ENCODE measurements at regions not wholly inside any gene's neighbourhood (a gene's known extent, or its start where the extent isn't known, plus 50 kb on each side); places are given as distances from the start of the nearest gene placed in this dataset.

DNA sequence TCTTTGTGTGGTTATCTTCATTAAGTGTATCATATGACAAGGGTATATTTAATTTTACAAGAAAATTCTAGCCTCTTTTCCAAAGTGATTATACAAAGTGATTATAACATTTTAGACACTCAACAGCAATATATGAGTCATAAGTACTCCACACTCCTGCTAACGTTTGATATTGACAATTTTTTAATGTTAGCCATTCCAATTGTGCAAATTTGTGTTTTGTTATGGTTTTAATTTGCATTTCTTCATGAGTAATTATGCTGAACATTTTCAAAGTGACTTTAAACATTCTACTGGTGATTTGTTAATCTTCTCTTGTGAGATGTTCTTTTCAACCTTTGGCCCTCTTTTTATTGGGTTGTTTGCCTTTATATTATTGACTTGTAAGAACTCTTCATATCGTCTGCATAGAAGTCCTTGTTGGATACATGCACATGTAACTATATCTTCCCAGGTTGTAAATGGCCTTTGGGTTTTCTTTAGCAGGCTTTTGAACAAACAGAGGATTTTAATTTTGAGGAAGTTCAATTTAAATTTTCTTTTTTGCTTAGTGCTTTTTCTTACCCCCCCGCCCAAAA lies 771.6 kb upstream of the ZNF608 start:
- no peak overlapping the region for H3K4me3 Mint-ChIP-seq
- no peak for ATAC-seq
- Histone ChIP-seq H3K36me3 (ENCODE audit: control insufficient read depth, insufficient read depth, low read length) (no peaks in the 10 kb centered on the region), H3K4me1 (ENCODE audit: control insufficient read depth, insufficient read depth, low read length) (no peaks in the 10 kb centered on the region), H3K27me3 (ENCODE audit: control insufficient read depth, insufficient read depth, low read length) (no peaks in the 10 kb centered on the region), H3K27ac (ENCODE audit: low read length) (no peak overlapping the region), H3K4me3 (ENCODE audit: low read length) (no peak overlapping the region), H3K9me3 (ENCODE audit: control insufficient read depth, insufficient read depth, low read length) (no peaks in the 10 kb centered on the region)
- intact Hi-C loops (cut with micrococcal nuclease), result no loop called here
- H3K27ac Mint-ChIP-seq, result no peak overlapping the region
- no peaks in the 10 kb centered on the region for H3K36me3 Mint-ChIP-seq
- WGBS (ENCODE audit: insufficient coverage), result no CpG with 5 or more reads among the region's 3 CpGs
- no peaks in the 10 kb centered on the region for H3K9me3 Mint-ChIP-seq
- DNase-seq, result no peak
- no peaks in the 10 kb centered on the region for H3K4me1 Mint-ChIP-seq
- no peaks in the 10 kb centered on the region for H3K27me3 Mint-ChIP-seq (ENCODE audit: low read depth in 2 of 2)
- TF ChIP-seq, protein P1, sequence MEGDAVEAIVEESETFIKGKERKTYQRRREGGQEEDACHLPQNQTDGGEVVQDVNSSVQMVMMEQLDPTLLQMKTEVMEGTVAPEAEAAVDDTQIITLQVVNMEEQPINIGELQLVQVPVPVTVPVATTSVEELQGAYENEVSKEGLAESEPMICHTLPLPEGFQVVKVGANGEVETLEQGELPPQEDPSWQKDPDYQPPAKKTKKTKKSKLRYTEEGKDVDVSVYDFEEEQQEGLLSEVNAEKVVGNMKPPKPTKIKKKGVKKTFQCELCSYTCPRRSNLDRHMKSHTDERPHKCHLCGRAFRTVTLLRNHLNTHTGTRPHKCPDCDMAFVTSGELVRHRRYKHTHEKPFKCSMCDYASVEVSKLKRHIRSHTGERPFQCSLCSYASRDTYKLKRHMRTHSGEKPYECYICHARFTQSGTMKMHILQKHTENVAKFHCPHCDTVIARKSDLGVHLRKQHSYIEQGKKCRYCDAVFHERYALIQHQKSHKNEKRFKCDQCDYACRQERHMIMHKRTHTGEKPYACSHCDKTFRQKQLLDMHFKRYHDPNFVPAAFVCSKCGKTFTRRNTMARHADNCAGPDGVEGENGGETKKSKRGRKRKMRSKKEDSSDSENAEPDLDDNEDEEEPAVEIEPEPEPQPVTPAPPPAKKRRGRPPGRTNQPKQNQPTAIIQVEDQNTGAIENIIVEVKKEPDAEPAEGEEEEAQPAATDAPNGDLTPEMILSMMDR (IDR thresholded peaks at IDR 0.05), result no peak

- Mint-ChIP-seq H3K36me3 (no peaks in the 10 kb centered on the region), H3K27me3 (ENCODE audit: low read depth in 2 of 2) (no peaks in the 10 kb centered on the region), H3K4me3 (no peak overlapping the region), H3K27ac (no peak overlapping the region), H3K9me3 (no peaks in the 10 kb centered on the region), H3K4me1 (no peaks in the 10 kb centered on the region)
- no peaks in the 10 kb centered on the region for H3K9me3 ChIP-seq (ENCODE audit: control insufficient read depth, insufficient read depth, low read length)
- H3K27me3 ChIP-seq (ENCODE audit: control insufficient read depth, insufficient read depth, low read length), result no peaks in the 10 kb centered on the region
- H3K4me3 ChIP-seq (ENCODE audit: low read length), result no peak overlapping the region
- 100% methylated on average over 1 of the region's 1 CpG for WGBS (ENCODE audit: insufficient coverage)
- no peak overlapping the region for H3K27ac ChIP-seq (ENCODE audit: low read length)
- intact Hi-C loops (cut with micrococcal nuclease), result no loop called here
- TF ChIP-seq, protein P1 (IDR thresholded peaks at IDR 0.05), result no peak
- no peak for ATAC-seq
- H3K36me3 ChIP-seq (ENCODE audit: control insufficient read depth, insufficient read depth, low read length), result no peaks in the 10 kb centered on the region
- no peak for DNase-seq
- H3K4me1 ChIP-seq (ENCODE audit: control insufficient read depth, insufficient read depth, low read length), result no peaks in the 10 kb centered on the region
Measured at GRCh38 chr5:125521289-125521688, 774.9 kb upstream of the ZNF608 start.

GRCh38 chr5:125525356-125525755 lies 778.9 kb upstream of the ZNF608 start:
- Histone ChIP-seq H3K27me3 (ENCODE audit: control insufficient read depth, insufficient read depth, low read length) (no peaks in the 10 kb centered on the region), H3K27ac (ENCODE audit: low read length) (no peak overlapping the region), H3K36me3 (ENCODE audit: control insufficient read depth, insufficient read depth, low read length) (no peaks in the 10 kb centered on the region), H3K4me1 (ENCODE audit: control insufficient read depth, insufficient read depth, low read length) (no peaks in the 10 kb centered on the region), H3K4me3 (ENCODE audit: low read length) (no peak overlapping the region), H3K9me3 (ENCODE audit: control insufficient read depth, insufficient read depth, low read length) (no peaks in the 10 kb centered on the region)
- Mint-ChIP-seq H3K9me3 (no peaks in the 10 kb centered on the region), H3K27me3 (ENCODE audit: low read depth in 2 of 2) (peaks cover 4 to 7% of the 10 kb centered on the region in 2 donors), H3K36me3 (no peaks in the 10 kb centered on the region), H3K27ac (no peak overlapping the region), H3K4me3 (no peak overlapping the region), H3K4me1 (no peaks in the 10 kb centered on the region)
- DNase-seq (no peak), ATAC-seq (no peak)
- WGBS (ENCODE audit: insufficient coverage), result 78% methylated on average over 3 of the region's 4 CpGs
- TF ChIP-seq, protein P1 (IDR thresholded peaks at IDR 0.05), result no peak
- intact Hi-C loops (cut with micrococcal nuclease), result no loop called here

- Mint-ChIP-seq H3K27ac (no peak overlapping the region), H3K27me3 (ENCODE audit: low read depth in 2 of 2) (peaks cover 6 to 8% of the 10 kb centered on the region in 2 donors), H3K9me3 (no peaks in the 10 kb centered on the region), H3K36me3 (no peaks in the 10 kb centered on the region), H3K4me3 (no peak overlapping the region), H3K4me1 (no peaks in the 10 kb centered on the region)
- TF ChIP-seq, protein P1 (IDR thresholded peaks at IDR 0.05), result no peak
- intact Hi-C loops (cut with micrococcal nuclease), result no loop called here
- Histone ChIP-seq H3K4me3 (ENCODE audit: low read length) (no peak overlapping the region), H3K4me1 (ENCODE audit: control insufficient read depth, insufficient read depth, low read length) (no peaks in the 10 kb centered on the region), H3K27me3 (ENCODE audit: control insufficient read depth, insufficient read depth, low read length) (no peaks in the 10 kb centered on the region), H3K9me3 (ENCODE audit: control insufficient read depth, insufficient read depth, low read length) (no peaks in the 10 kb centered on the region), H3K36me3 (ENCODE audit: control insufficient read depth, insufficient read depth, low read length) (no peaks in the 10 kb centered on the region), H3K27ac (ENCODE audit: low read length) (no peak overlapping the region)
- ATAC-seq (no peak), DNase-seq (no peak)
Measured at GRCh38 chr5:125526966-125527365, 780.5 kb upstream of the ZNF608 start.

Measured in natural killer cell (primary cell).